ENCODE measurements at regions not wholly inside any gene's neighbourhood (a gene's known extent, or its start where the extent isn't known, plus 50 kb on each side); places are given as distances from the start of the nearest gene placed in this dataset.

DNA sequence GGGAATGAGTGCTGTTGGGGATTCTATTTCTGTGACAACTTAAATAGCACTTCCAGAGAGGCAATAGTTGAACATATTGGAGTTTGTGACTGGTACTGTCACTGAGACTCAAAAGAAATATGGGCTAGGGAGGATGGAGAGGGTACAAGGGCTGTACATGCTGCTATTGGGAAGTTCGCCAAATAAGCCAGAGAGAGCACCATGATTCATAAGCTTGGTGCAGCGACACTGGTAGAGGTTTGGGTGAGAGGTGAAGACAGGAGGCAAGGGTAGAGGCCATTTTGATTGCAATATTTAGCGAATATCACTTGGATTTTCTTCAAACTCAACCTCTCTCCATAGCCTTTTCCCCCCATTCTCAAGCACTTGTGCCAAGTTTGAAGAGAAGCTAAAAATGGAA, 214.3 kb downstream of the OGFRL1 start:
- TF ChIP-seq POLR2A (IDR thresholded peaks at IDR 0.05) = no peak
- TF ChIP-seq, protein P1, sequence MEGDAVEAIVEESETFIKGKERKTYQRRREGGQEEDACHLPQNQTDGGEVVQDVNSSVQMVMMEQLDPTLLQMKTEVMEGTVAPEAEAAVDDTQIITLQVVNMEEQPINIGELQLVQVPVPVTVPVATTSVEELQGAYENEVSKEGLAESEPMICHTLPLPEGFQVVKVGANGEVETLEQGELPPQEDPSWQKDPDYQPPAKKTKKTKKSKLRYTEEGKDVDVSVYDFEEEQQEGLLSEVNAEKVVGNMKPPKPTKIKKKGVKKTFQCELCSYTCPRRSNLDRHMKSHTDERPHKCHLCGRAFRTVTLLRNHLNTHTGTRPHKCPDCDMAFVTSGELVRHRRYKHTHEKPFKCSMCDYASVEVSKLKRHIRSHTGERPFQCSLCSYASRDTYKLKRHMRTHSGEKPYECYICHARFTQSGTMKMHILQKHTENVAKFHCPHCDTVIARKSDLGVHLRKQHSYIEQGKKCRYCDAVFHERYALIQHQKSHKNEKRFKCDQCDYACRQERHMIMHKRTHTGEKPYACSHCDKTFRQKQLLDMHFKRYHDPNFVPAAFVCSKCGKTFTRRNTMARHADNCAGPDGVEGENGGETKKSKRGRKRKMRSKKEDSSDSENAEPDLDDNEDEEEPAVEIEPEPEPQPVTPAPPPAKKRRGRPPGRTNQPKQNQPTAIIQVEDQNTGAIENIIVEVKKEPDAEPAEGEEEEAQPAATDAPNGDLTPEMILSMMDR (IDR thresholded peaks at IDR 0.05) = no peak
